A549 (cell line): ENCODE measurements at regions not wholly inside any gene's neighbourhood (a gene's known extent, or its start where the extent isn't known, plus 50 kb on each side); places are given as distances from the start of the nearest gene placed in this dataset.

ENCODE experiments used
- ATAC-seq, 2 experiments: fragments of 200-7000 bp in 1 of 2; fragments of >200 bp in 1 of 2; cut with Nextera tagmentation in 1 of 2; cut with Tn5 transposase in 1 of 2; 3 replicates each; pipeline versions ENCODE4 v1.8.0 to v1.9.1; 2018 to 2020; ENCODE audit warnings: mild to moderate bottlenecking in 1 of 2, moderate library complexity in 1 of 2
- CTCF ChIA-PET: fragments of 300-600 bp; sonication (Branson Sonifier 250); formaldehyde crosslinking; extraction: SDS; loops from one replicate; lab custom pipeline; 2021; ENCODE audit warnings: antibody characterized with exemption, inconsistent platforms; lab: Yijun Ruan, JAX
- POLR2A ChIA-PET: fragments of 350-600 bp; formaldehyde crosslinking; extraction: SDS; loops from one replicate; lab custom pipeline; 2021; ENCODE audit warnings: antibody characterized with exemption, inconsistent platforms; lab: Yijun Ruan, JAX
- DNase-seq, 2 experiments: peaks; one replicate each; pipeline versions ENCODE4 v3.0.0 to v3.0.0-alpha.2; 2011 to 2016; ENCODE audit warnings: low read depth in 1 of 2, low spot score in 1 of 2
- FAIRE-seq: peaks from 2 replicates; lab custom pipeline; 2011; peaks lifted over from hg19 to GRCh38; lab: Jason Lieb, UNC
- H3K27ac ChIP-seq, 2 experiments: fragments of >200 bp; sonication (Bioruptor Twin); formaldehyde crosslinking; 3 replicates each; pipeline ENCODE4 v1.5.1; 2016 to 2017
- H3K4me1 ChIP-seq: fragments of >200 bp; sonication (Bioruptor Twin); formaldehyde crosslinking; 3 replicates; pipeline ENCODE4 v1.6.1; 2016
- H3K4me2 ChIP-seq: fragments of >200 bp; sonication (Bioruptor Twin); formaldehyde crosslinking; 3 replicates; pipeline ENCODE4 v1.6.1; 2016
- H3K4me3 ChIP-seq: fragments of >200 bp; sonication (Bioruptor Twin); formaldehyde crosslinking; 3 replicates; pipeline ENCODE4 v1.5.1; 2016
- H3K9me3 ChIP-seq: fragments of >200 bp; sonication (Bioruptor Twin); formaldehyde crosslinking; 3 replicates; pipeline ENCODE4 v1.6.1; 2016
- CBX2 ChIP-seq: fragments of 200-600 bp; sonication (generic); IDR thresholded peaks from 2 replicates; pipeline ENCODE4 v1.6.1; 2016; ENCODE audit warnings: low read depth, mild to moderate bottlenecking, borderline replicate concordance
- CHD2 ChIP-seq: fragments of 150-350 bp; IDR thresholded peaks from 2 replicates; pipeline ENCODE4 v1.6.1; 2014; ENCODE audit warnings: low read length; ENCODE audit not compliant: partially characterized antibody
- E2F6 ChIP-seq: IDR thresholded peaks from 2 replicates; pipeline ENCODE4 v1.6.1; 2012; ENCODE audit warnings: low read depth, borderline replicate concordance
- EHF ChIP-seq: fragments of 250-450 bp; sonication (Bioruptor Pico); IDR thresholded peaks from 2 replicates; pipeline ENCODE4 v1.5.0; 2020; ENCODE audit warnings: mild to moderate bottlenecking
- EHMT2 ChIP-seq: fragments of 200-600 bp; sonication (generic); IDR thresholded peaks from 2 replicates; pipeline ENCODE4 v1.6.1; 2016; ENCODE audit warnings: antibody characterized with exemption, low read depth, mild to moderate bottlenecking, moderate library complexity
- EP300 ChIP-seq, 2 experiments: fragments of >200 bp; sonication (Bioruptor Twin); formaldehyde crosslinking; IDR thresholded peaks; 2 replicates in 1 of 2; 3 replicates in 1 of 2; pipeline ENCODE4 v1.6.1; 2016 to 2017
- FOSB ChIP-seq: fragments of 250-450 bp; sonication (Bioruptor Pico); IDR thresholded peaks from 2 replicates; pipeline ENCODE4 v1.5.0; 2020; ENCODE audit warnings: mild to moderate bottlenecking, moderate library complexity
- FOXS1 ChIP-seq: fragments of 250-450 bp; sonication (Bioruptor Pico); IDR thresholded peaks from 2 replicates; pipeline ENCODE4 v1.5.0; 2020; ENCODE audit warnings: mild to moderate bottlenecking, moderate library complexity
- HES2 ChIP-seq: fragments of >200 bp; sonication (Bioruptor Twin); formaldehyde crosslinking; IDR thresholded peaks from 2 replicates; pipeline ENCODE4 v1.6.1; 2016
- HMGXB4 ChIP-seq: fragments of 250-450 bp; sonication (Bioruptor Pico); IDR thresholded peaks from 2 replicates; pipeline ENCODE4 v1.5.0; 2021; ENCODE audit warnings: mild to moderate bottlenecking, moderate library complexity, borderline replicate concordance
- HOXB5 ChIP-seq: fragments of 250-450 bp; sonication (Bioruptor Pico); IDR thresholded peaks from 2 replicates; pipeline ENCODE4 v1.5.0; 2020; ENCODE audit warnings: mild to moderate bottlenecking, moderate library complexity
- JUN ChIP-seq, 2 experiments: fragments of >200 bp; sonication (Bioruptor Twin); formaldehyde crosslinking; IDR thresholded peaks; 2 replicates in 1 of 2; 3 replicates in 1 of 2; pipeline ENCODE4 v1.6.1; 2016 to 2017
- JUNB ChIP-seq: fragments of >200 bp; sonication (Bioruptor Twin); formaldehyde crosslinking; IDR thresholded peaks from 2 replicates; pipeline ENCODE4 v1.6.1; 2016
- KDM1A ChIP-seq: fragments of 200-600 bp; sonication (generic); IDR thresholded peaks from 2 replicates; pipeline ENCODE4 v1.6.1; 2016; ENCODE audit warnings: low read depth, mild to moderate bottlenecking
- MAX ChIP-seq: IDR thresholded peaks from 2 replicates; pipeline ENCODE4 v1.6.1; 2012
- NFE2L2 ChIP-seq: fragments of 150-350 bp; conservative IDR thresholded peaks from 2 replicates; pipeline ENCODE4 v1.6.1; 2014; ENCODE audit warnings: low read length
- PHF8 ChIP-seq: fragments of 200-600 bp; sonication (generic); IDR thresholded peaks from 2 replicates; pipeline ENCODE4 v1.6.1; 2016; ENCODE audit warnings: low read depth, mild to moderate bottlenecking, antibody characterized with exemption, moderate library complexity, borderline replicate concordance
- RARB ChIP-seq: fragments of 250-450 bp; sonication (Bioruptor Pico); IDR thresholded peaks from 2 replicates; pipeline ENCODE4 v1.8.0; 2021; ENCODE audit warnings: mild to moderate bottlenecking, moderate library complexity
- RCOR1 ChIP-seq: fragments of 150-350 bp; IDR thresholded peaks from 2 replicates; pipeline ENCODE4 v1.6.1; 2014; ENCODE audit warnings: antibody characterized with exemption, low read length, low read depth
- RFX5 ChIP-seq: fragments of 450-650 bp; IDR thresholded peaks from 2 replicates; pipeline ENCODE4 v1.7.1; 2014; ENCODE audit warnings: antibody characterized with exemption, mild to moderate bottlenecking, moderate library complexity
- TFCP2L1 ChIP-seq: fragments of 250-450 bp; sonication (Bioruptor Pico); IDR thresholded peaks from 2 replicates; pipeline ENCODE4 v1.5.0; 2021; ENCODE audit warnings: mild to moderate bottlenecking
- ZFP36 ChIP-seq: fragments of 450-650 bp; IDR thresholded peaks from 2 replicates; pipeline ENCODE4 v1.6.1; 2014; ENCODE audit warnings: borderline replicate concordance; ENCODE audit not compliant: partially characterized antibody
- ZNF302 ChIP-seq: fragments of 250-450 bp; sonication (Bioruptor Pico); IDR thresholded peaks from 2 replicates; pipeline ENCODE4 v1.9.0; 2021; ENCODE audit warnings: inconsistent platforms, mild to moderate bottlenecking, moderate library complexity
- WGBS: methylation state at CpG from one replicate; pipeline ENCODE4 v1.1.6; 2017; ENCODE audit errors: missing lambda C conversion rate; 5-methylcytosine and 5-hydroxymethylcytosine counted together
- TF ChIP-seq, protein P1 (sequence below): fragments of 150-350 bp; IDR thresholded peaks from 2 replicates; pipeline ENCODE4 v1.6.1; 2014; ENCODE audit warnings: low read depth, mild to moderate bottlenecking, low read length
- TF ChIP-seq, protein P2 (sequence below): fragments of >200 bp; sonication (Bioruptor Twin); formaldehyde crosslinking; IDR thresholded peaks from 3 replicates; pipeline ENCODE4 v1.5.1; 2016
- TF ChIP-seq, protein P3 (sequence below): fragments of 250-450 bp; sonication (Bioruptor Pico); IDR thresholded peaks from 2 replicates; pipeline ENCODE4 v1.5.0; 2020; ENCODE audit warnings: low read depth, mild to moderate bottlenecking, moderate library complexity

DNA sequence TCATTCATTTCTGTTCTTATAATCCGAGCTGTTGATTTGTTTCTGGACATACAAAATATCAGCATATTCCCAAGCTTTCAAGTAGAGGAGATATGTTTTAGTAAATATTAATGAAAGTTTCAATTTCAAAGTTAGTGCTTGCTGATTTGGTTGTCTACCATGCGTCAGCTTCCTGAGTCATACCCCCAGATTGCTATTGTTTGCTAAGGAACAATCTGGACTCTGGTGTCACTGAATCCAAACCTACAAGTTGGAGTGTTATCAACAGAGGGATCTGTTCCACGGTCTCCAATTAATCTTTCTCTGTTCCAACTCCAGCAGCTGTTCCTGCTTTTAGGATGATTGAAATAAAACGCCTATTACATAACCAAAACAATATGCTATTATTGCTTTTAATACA lies 96.1 kb upstream of the FAM9A start:
- DNase-seq (no peak), ATAC-seq (no peak), FAIRE-seq (no peak)
- H3K9me3 ChIP-seq: no peaks in the 10 kb centered on the region
- peak overlapping the region; percentile 5; the same call in 1 of the 3 replicates for H3K4me2 ChIP-seq
- H3K4me1 ChIP-seq: no peaks in the 10 kb centered on the region
- ChIA-PET POLR2A (no interaction called here), CTCF (no interaction called here)
- H3K27ac ChIP-seq: no peak overlapping the region
- TF ChIP-seq ZFP36: no peak
- TF ChIP-seq HMGXB4: no peak
- TF ChIP-seq FOSB: no peak
- TF ChIP-seq HES2: no peak
- TF ChIP-seq CBX2: no peak
- TF ChIP-seq MAX: no peak
- no peak for TF ChIP-seq JUNB
- TF ChIP-seq TFCP2L1 (CRISPR knock-in tag): no peak
- no peak for TF ChIP-seq RCOR1
- TF ChIP-seq EP300 (IDR thresholded peaks at IDR 0.05): no peak
- TF ChIP-seq EHF (CRISPR knock-in tag): no peak
- no peak for TF ChIP-seq EHMT2
- TF ChIP-seq RARB: no peak
- TF ChIP-seq E2F6: no peak
- no peak for TF ChIP-seq PHF8
- WGBS: 27% methylated on average over 4 of the region's 4 CpGs
- H3K4me3 ChIP-seq: no peak overlapping the region

DNA sequence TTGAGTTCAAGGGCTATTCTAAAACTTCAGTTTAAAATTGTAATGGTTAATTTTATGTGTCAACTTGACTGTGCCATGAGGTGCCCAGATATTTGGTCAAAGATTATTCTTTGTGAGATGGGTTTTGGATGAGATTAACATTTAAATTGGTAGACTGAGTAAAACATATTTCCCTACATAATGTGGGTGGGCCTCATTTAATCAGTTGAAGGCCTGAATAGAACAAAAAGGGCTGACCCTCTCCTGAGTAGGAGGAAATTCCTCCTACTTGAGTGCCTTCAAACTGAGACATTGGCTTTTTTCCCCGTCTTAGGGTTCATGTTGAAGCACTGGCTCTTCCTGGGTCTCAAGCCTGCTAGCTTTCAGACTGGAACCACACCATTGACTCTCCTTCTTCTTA lies 89.6 kb upstream of the FAM9A start:
- H3K4me2 ChIP-seq: no peak overlapping the region
- peak; percentile 28 for FAIRE-seq
- POLR2A ChIA-PET: no interaction called here
- no peak for DNase-seq
- H3K4me3 ChIP-seq: no peak overlapping the region
- H3K9me3 ChIP-seq: no peaks in the 10 kb centered on the region; the same call in 2 of the 3 replicates
- TF ChIP-seq RCOR1: no peak
- no peak for TF ChIP-seq PHF8
- TF ChIP-seq, all 56 proteins: peak for 0
- CTCF ChIA-PET: no interaction called here
- no peak for ATAC-seq
- 31% methylated on average over 1 of the region's 1 CpG for WGBS
- Histone ChIP-seq H3K27ac (no peak overlapping the region), H3K4me1 (no peaks in the 10 kb centered on the region)

- H3K4me1 ChIP-seq: no peaks in the 10 kb centered on the region
- FAIRE-seq (no peak), DNase-seq (no peak), ATAC-seq (no peak)
- WGBS: 71% methylated on average over 3 of the region's 3 CpGs
- H3K27ac ChIP-seq: no peak overlapping the region
- TF ChIP-seq PHF8 (no peak), RFX5 (no peak), JUN (IDR thresholded peaks at IDR 0.05) (no peak), FOSB (no peak), RCOR1 (no peak), ZNF302 (CRISPR knock-in tag) (no peak), FOXS1 (CRISPR knock-in tag) (no peak), HOXB5 (no peak), NFE2L2 (no peak), CHD2 (no peak), KDM1A (no peak), ZFP36 (no peak)
- TF ChIP-seq, protein P1, sequence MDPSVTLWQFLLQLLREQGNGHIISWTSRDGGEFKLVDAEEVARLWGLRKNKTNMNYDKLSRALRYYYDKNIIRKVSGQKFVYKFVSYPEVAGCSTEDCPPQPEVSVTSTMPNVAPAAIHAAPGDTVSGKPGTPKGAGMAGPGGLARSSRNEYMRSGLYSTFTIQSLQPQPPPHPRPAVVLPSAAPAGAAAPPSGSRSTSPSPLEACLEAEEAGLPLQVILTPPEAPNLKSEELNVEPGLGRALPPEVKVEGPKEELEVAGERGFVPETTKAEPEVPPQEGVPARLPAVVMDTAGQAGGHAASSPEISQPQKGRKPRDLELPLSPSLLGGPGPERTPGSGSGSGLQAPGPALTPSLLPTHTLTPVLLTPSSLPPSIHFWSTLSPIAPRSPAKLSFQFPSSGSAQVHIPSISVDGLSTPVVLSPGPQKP: no peak
- TF ChIP-seq, protein P2, sequence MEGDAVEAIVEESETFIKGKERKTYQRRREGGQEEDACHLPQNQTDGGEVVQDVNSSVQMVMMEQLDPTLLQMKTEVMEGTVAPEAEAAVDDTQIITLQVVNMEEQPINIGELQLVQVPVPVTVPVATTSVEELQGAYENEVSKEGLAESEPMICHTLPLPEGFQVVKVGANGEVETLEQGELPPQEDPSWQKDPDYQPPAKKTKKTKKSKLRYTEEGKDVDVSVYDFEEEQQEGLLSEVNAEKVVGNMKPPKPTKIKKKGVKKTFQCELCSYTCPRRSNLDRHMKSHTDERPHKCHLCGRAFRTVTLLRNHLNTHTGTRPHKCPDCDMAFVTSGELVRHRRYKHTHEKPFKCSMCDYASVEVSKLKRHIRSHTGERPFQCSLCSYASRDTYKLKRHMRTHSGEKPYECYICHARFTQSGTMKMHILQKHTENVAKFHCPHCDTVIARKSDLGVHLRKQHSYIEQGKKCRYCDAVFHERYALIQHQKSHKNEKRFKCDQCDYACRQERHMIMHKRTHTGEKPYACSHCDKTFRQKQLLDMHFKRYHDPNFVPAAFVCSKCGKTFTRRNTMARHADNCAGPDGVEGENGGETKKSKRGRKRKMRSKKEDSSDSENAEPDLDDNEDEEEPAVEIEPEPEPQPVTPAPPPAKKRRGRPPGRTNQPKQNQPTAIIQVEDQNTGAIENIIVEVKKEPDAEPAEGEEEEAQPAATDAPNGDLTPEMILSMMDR: no peak
- TF ChIP-seq, protein P3, sequence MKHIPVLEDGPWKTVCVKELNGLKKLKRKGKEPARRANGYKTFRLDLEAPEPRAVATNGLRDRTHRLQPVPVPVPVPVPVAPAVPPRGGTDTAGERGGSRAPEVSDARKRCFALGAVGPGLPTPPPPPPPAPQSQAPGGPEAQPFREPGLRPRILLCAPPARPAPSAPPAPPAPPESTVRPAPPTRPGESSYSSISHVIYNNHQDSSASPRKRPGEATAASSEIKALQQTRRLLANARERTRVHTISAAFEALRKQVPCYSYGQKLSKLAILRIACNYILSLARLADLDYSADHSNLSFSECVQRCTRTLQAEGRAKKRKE: no peak
- ChIA-PET POLR2A (no interaction called here), CTCF (interaction anchor here (0.7 to 0.9 kb wide), 2 partner anchors 16 to 961 kb away, joined by 3 to 5 read pairs; no protein-coding TSS in a partner anchor)
- H3K9me3 ChIP-seq: no peaks in the 10 kb centered on the region; the same call in 2 of the 3 replicates
- H3K4me3 ChIP-seq: no peak overlapping the region
- H3K4me2 ChIP-seq: no peak overlapping the region
Observed at GRCh38 chrX:8887004-8887403, 85.8 kb upstream of the FAM9A start.
